PC-3 (cell line): ENCODE measurements at regions not wholly inside any gene's neighbourhood (a gene's known extent, or its start where the extent isn't known, plus 50 kb on each side); places are given as distances from the start of the nearest gene placed in this dataset.

Experiments used
- CTCF ChIP-seq: fragments of 300-600 bp; sonication (generic); conservative IDR thresholded peaks from 2 replicates; pipeline ENCODE4 v1.5.1; 2017; ENCODE audit warnings: antibody characterized with exemption, low read depth, mild to moderate bottlenecking, low read length
- EZH2phosphoT487 ChIP-seq: fragments of 300-600 bp; sonication (generic); IDR thresholded peaks from 2 replicates; pipeline ENCODE4 v1.6.1; 2018; ENCODE audit warnings: mild to moderate bottlenecking, antibody characterized with exemption, low read length, borderline replicate concordance

GRCh38 chr5:173812811-173813550 lies 75.2 kb upstream of the CPEB4 start:
- no peak for TF ChIP-seq CTCF
- no peak for TF ChIP-seq EZH2phosphoT487
